ENCODE measurements at regions not wholly inside any gene's neighbourhood (a gene's known extent, or its start where the extent isn't known, plus 50 kb on each side); places are given as distances from the start of the nearest gene placed in this dataset.

- Histone ChIP-seq H3K9ac (ENCODE audit: low read depth in 1 of 2, low read length in 2 of 2) (no peak overlapping the region), H3K36me3 (ENCODE audit: control insufficient read depth in 2 of 2, insufficient read depth in 2 of 2, low read length in 2 of 2) (no peaks in the 10 kb centered on the region), H3K4me3 (ENCODE audit: low read length in 2 of 2) (no peak overlapping the region), H3K4me1 (ENCODE audit: control insufficient read depth in 2 of 2, insufficient read depth in 2 of 2, low read length in 2 of 2) (no peaks in the 10 kb centered on the region), H3K9me3 (ENCODE audit: control insufficient read depth in 2 of 2, low read length in 2 of 2) (peaks cover 0 to 3% of the 10 kb centered on the region in 2 donors), H3K27me3 (ENCODE audit: control insufficient read depth in 2 of 2, insufficient read depth in 2 of 2, low read length in 2 of 2) (no peaks in the 10 kb centered on the region), H3K27ac (ENCODE audit: low read depth in 2 of 2, low read length in 2 of 2) (no peak overlapping the region)
These were observed 473.3 kb downstream of the OTOL1 start for GRCh38 chr3:161969867-161970266.

- Histone ChIP-seq H3K9me3 (ENCODE audit: control insufficient read depth in 2 of 2, low read length in 2 of 2) (peaks cover 0 to 3% of the 10 kb centered on the region in 2 donors), H3K4me1 (ENCODE audit: control insufficient read depth in 2 of 2, insufficient read depth in 2 of 2, low read length in 2 of 2) (no peaks in the 10 kb centered on the region), H3K9ac (ENCODE audit: low read depth in 1 of 2, low read length in 2 of 2) (no peak overlapping the region), H3K27me3 (ENCODE audit: control insufficient read depth in 2 of 2, insufficient read depth in 2 of 2, low read length in 2 of 2) (no peaks in the 10 kb centered on the region), H3K36me3 (ENCODE audit: control insufficient read depth in 2 of 2, insufficient read depth in 2 of 2, low read length in 2 of 2) (no peaks in the 10 kb centered on the region), H3K4me3 (ENCODE audit: low read length in 2 of 2) (no peak overlapping the region), H3K27ac (ENCODE audit: low read depth in 2 of 2, low read length in 2 of 2) (no peak overlapping the region)
These were observed 478.6 kb downstream of the OTOL1 start for GRCh38 chr3:161975201-161975600.

GRCh38 chr3:161977063-161977462 lies 480.5 kb downstream of the OTOL1 start:
- Histone ChIP-seq H3K36me3 (ENCODE audit: control insufficient read depth in 2 of 2, insufficient read depth in 2 of 2, low read length in 2 of 2) (no peaks in the 10 kb centered on the region), H3K4me3 (ENCODE audit: low read length in 2 of 2) (no peak overlapping the region), H3K4me1 (ENCODE audit: control insufficient read depth in 2 of 2, insufficient read depth in 2 of 2, low read length in 2 of 2) (no peaks in the 10 kb centered on the region), H3K9me3 (ENCODE audit: control insufficient read depth in 2 of 2, low read length in 2 of 2) (peaks cover 0 to 3% of the 10 kb centered on the region in 2 donors), H3K27ac (ENCODE audit: low read depth in 2 of 2, low read length in 2 of 2) (no peak overlapping the region), H3K27me3 (ENCODE audit: control insufficient read depth in 2 of 2, insufficient read depth in 2 of 2, low read length in 2 of 2) (no peaks in the 10 kb centered on the region), H3K9ac (ENCODE audit: low read depth in 1 of 2, low read length in 2 of 2) (no peak overlapping the region)

GRCh38 chr3:161977850-161978249 lies 481.2 kb downstream of the OTOL1 start:
- Histone ChIP-seq H3K27me3 (ENCODE audit: control insufficient read depth in 2 of 2, insufficient read depth in 2 of 2, low read length in 2 of 2) (no peaks in the 10 kb centered on the region), H3K27ac (ENCODE audit: low read depth in 2 of 2, low read length in 2 of 2) (no peak overlapping the region), H3K9me3 (ENCODE audit: control insufficient read depth in 2 of 2, low read length in 2 of 2) (peaks cover 0 to 3% of the 10 kb centered on the region in 2 donors), H3K36me3 (ENCODE audit: control insufficient read depth in 2 of 2, insufficient read depth in 2 of 2, low read length in 2 of 2) (no peaks in the 10 kb centered on the region), H3K4me1 (ENCODE audit: control insufficient read depth in 2 of 2, insufficient read depth in 2 of 2, low read length in 2 of 2) (no peaks in the 10 kb centered on the region), H3K9ac (ENCODE audit: low read depth in 1 of 2, low read length in 2 of 2) (no peak overlapping the region), H3K4me3 (ENCODE audit: low read length in 2 of 2) (no peak overlapping the region)

- no peaks in the 10 kb centered on the region for H3K27me3 ChIP-seq (ENCODE audit: control insufficient read depth in 2 of 2, insufficient read depth in 2 of 2, low read length in 2 of 2)
- H3K4me3 ChIP-seq (ENCODE audit: low read length in 2 of 2): no peak overlapping the region
- no peaks in the 10 kb centered on the region for H3K4me1 ChIP-seq (ENCODE audit: control insufficient read depth in 2 of 2, insufficient read depth in 2 of 2, low read length in 2 of 2)
- no peaks in the 10 kb centered on the region for H3K9me3 ChIP-seq (ENCODE audit: control insufficient read depth in 2 of 2, low read length in 2 of 2)
- H3K9ac ChIP-seq (ENCODE audit: low read depth in 1 of 2, low read length in 2 of 2): no peak overlapping the region
- no peak overlapping the region for H3K27ac ChIP-seq (ENCODE audit: low read depth in 2 of 2, low read length in 2 of 2)
- no peaks in the 10 kb centered on the region for H3K36me3 ChIP-seq (ENCODE audit: control insufficient read depth in 2 of 2, insufficient read depth in 2 of 2, low read length in 2 of 2)
These were observed 491.3 kb downstream of the OTOL1 start for GRCh38 chr3:161987933-161988332.

- Histone ChIP-seq H3K36me3 (ENCODE audit: control insufficient read depth in 2 of 2, insufficient read depth in 2 of 2, low read length in 2 of 2) (no peaks in the 10 kb centered on the region), H3K27ac (ENCODE audit: low read depth in 2 of 2, low read length in 2 of 2) (no peak overlapping the region), H3K27me3 (ENCODE audit: control insufficient read depth in 2 of 2, insufficient read depth in 2 of 2, low read length in 2 of 2) (no peaks in the 10 kb centered on the region), H3K4me1 (ENCODE audit: control insufficient read depth in 2 of 2, insufficient read depth in 2 of 2, low read length in 2 of 2) (no peaks in the 10 kb centered on the region), H3K9me3 (ENCODE audit: control insufficient read depth in 2 of 2, low read length in 2 of 2) (no peaks in the 10 kb centered on the region), H3K9ac (ENCODE audit: low read depth in 1 of 2, low read length in 2 of 2) (no peak overlapping the region), H3K4me3 (ENCODE audit: low read length in 2 of 2) (no peak overlapping the region)
These were observed 492.4 kb downstream of the OTOL1 start for GRCh38 chr3:161989012-161989411.

GRCh38 chr3:161990036-161990435 lies 493.4 kb downstream of the OTOL1 start:
- Histone ChIP-seq H3K4me3 (ENCODE audit: low read length in 2 of 2) (no peak overlapping the region), H3K27me3 (ENCODE audit: control insufficient read depth in 2 of 2, insufficient read depth in 2 of 2, low read length in 2 of 2) (no peaks in the 10 kb centered on the region), H3K27ac (ENCODE audit: low read depth in 2 of 2, low read length in 2 of 2) (no peak overlapping the region), H3K4me1 (ENCODE audit: control insufficient read depth in 2 of 2, insufficient read depth in 2 of 2, low read length in 2 of 2) (no peaks in the 10 kb centered on the region), H3K9me3 (ENCODE audit: control insufficient read depth in 2 of 2, low read length in 2 of 2) (no peaks in the 10 kb centered on the region), H3K9ac (ENCODE audit: low read depth in 1 of 2, low read length in 2 of 2) (no peak overlapping the region), H3K36me3 (ENCODE audit: control insufficient read depth in 2 of 2, insufficient read depth in 2 of 2, low read length in 2 of 2) (no peaks in the 10 kb centered on the region)

GRCh38 chr3:161991901-161992540 lies 495.4 kb downstream of the OTOL1 start:
- Histone ChIP-seq H3K4me1 (ENCODE audit: control insufficient read depth in 2 of 2, insufficient read depth in 2 of 2, low read length in 2 of 2) (no peaks in the 10 kb centered on the region), H3K27me3 (ENCODE audit: control insufficient read depth in 2 of 2, insufficient read depth in 2 of 2, low read length in 2 of 2) (no peaks in the 10 kb centered on the region)

GRCh38 chr3:161999846-162000245 lies 503.2 kb downstream of the OTOL1 start:
- peaks cover 0 to 5% of the 10 kb centered on the region in 2 donors for H3K9me3 ChIP-seq (ENCODE audit: control insufficient read depth in 2 of 2, low read length in 2 of 2)
- H3K27ac ChIP-seq (ENCODE audit: low read depth in 2 of 2, low read length in 2 of 2): no peak overlapping the region
- no peak overlapping the region for H3K4me3 ChIP-seq (ENCODE audit: low read length in 2 of 2)
- H3K9ac ChIP-seq (ENCODE audit: low read depth in 1 of 2, low read length in 2 of 2): no peak overlapping the region
- H3K27me3 ChIP-seq (ENCODE audit: control insufficient read depth in 2 of 2, insufficient read depth in 2 of 2, low read length in 2 of 2): no peaks in the 10 kb centered on the region
- H3K4me1 ChIP-seq (ENCODE audit: control insufficient read depth in 2 of 2, insufficient read depth in 2 of 2, low read length in 2 of 2): no peaks in the 10 kb centered on the region
- H3K36me3 ChIP-seq (ENCODE audit: control insufficient read depth in 2 of 2, insufficient read depth in 2 of 2, low read length in 2 of 2): no peaks in the 10 kb centered on the region

More at GRCh38 chr3:161991901-161992540, 495.4 kb downstream of the OTOL1 start:
- Histone ChIP-seq H3K9me3 (ENCODE audit: control insufficient read depth in 2 of 2, low read length in 2 of 2) (no peaks in the 10 kb centered on the region), H3K9ac (ENCODE audit: low read depth in 1 of 2, low read length in 2 of 2) (no peak overlapping the region), H3K27ac (ENCODE audit: low read depth in 2 of 2, low read length in 2 of 2) (no peak overlapping the region), H3K36me3 (ENCODE audit: control insufficient read depth in 2 of 2, insufficient read depth in 2 of 2, low read length in 2 of 2) (no peaks in the 10 kb centered on the region), H3K4me3 (ENCODE audit: low read length in 2 of 2) (no peak overlapping the region)

GRCh38 chr3:162007722-162008121 lies 511.1 kb downstream of the OTOL1 start:
- Histone ChIP-seq H3K9ac (ENCODE audit: low read depth in 1 of 2, low read length in 2 of 2) (no peak overlapping the region), H3K27me3 (ENCODE audit: control insufficient read depth in 2 of 2, insufficient read depth in 2 of 2, low read length in 2 of 2) (no peaks in the 10 kb centered on the region), H3K27ac (ENCODE audit: low read depth in 2 of 2, low read length in 2 of 2) (no peak overlapping the region), H3K4me1 (ENCODE audit: control insufficient read depth in 2 of 2, insufficient read depth in 2 of 2, low read length in 2 of 2) (no peaks in the 10 kb centered on the region), H3K4me3 (ENCODE audit: low read length in 2 of 2) (no peak overlapping the region), H3K36me3 (ENCODE audit: control insufficient read depth in 2 of 2, insufficient read depth in 2 of 2, low read length in 2 of 2) (no peaks in the 10 kb centered on the region), H3K9me3 (ENCODE audit: control insufficient read depth in 2 of 2, low read length in 2 of 2) (peaks cover 0 to 2% of the 10 kb centered on the region in 2 donors)
